Keratinocyte (primary cell): ENCODE measurements at regions not wholly inside any gene's neighbourhood (a gene's known extent, or its start where the extent isn't known, plus 50 kb on each side); places are given as distances from the start of the nearest gene placed in this dataset.
"Not testable (repeated sequence)": the region's sequence is repeated elsewhere in the genome, so short reads cannot be mapped to it uniquely, and the experiment has no call there.

Experiments
- CTCF ChIP-seq, 3 experiments: IDR thresholded peaks in 1 of 3; conservative IDR thresholded peaks in 1 of 3; optimal IDR thresholded peaks in 1 of 3; 2 replicates in 2 of 3; 3 replicates in 1 of 3; pipeline versions ENCODE3 to v1.5.1; 2011; ENCODE audit warnings: low read length in 3 of 3, mild to moderate bottlenecking in 3 of 3, moderate library complexity in 2 of 3, control low read depth in 1 of 3, inconsistent platforms in 1 of 3; ENCODE audit not compliant: insufficient read depth in 2 of 3; ENCODE audit errors: extremely low read depth in 1 of 3
- EZH2 ChIP-seq: IDR thresholded peaks from one replicate; pipeline ENCODE4 v1.6.1; 2012; ENCODE audit warnings: inconsistent platforms, mild to moderate bottlenecking, low read length, moderate library complexity

- not testable (repeated sequence) for TF ChIP-seq CTCF (optimal IDR thresholded peaks at IDR 0.05 in 1 of 3, IDR thresholded peaks at IDR 0.05 in 1 of 3, conservative IDR thresholded peaks at IDR 0.05 in 1 of 3; ENCODE audit: extremely low read depth in 1 of 3, insufficient read depth in 2 of 3, low read length in 3 of 3); EZH2
These were observed 170.2 kb downstream of the C12orf75 start for GRCh38 chr12:105500676-105501075.
